NT2/D1 (cell line): ENCODE measurements at regions not wholly inside any gene's neighbourhood (a gene's known extent, or its start where the extent isn't known, plus 50 kb on each side); places are given as distances from the start of the nearest gene placed in this dataset.
A peak's percentile ranks its signal among the peaks of the same experiment; 100 is the strongest.

Experiments used
- DNase-seq: peaks from one replicate; pipeline ENCODE4 v3.0.0-alpha.2; 2011; ENCODE audit warnings: low read depth, low spot score
- H3K27me3 ChIP-seq: 2 replicates; pipeline ENCODE4 v1.6.0; 2011; ENCODE audit warnings: mild to moderate bottlenecking; ENCODE audit not compliant: insufficient read length, insufficient read depth
- H3K36me3 ChIP-seq: 2 replicates; pipeline ENCODE4 v1.6.1; 2011; ENCODE audit warnings: mild to moderate bottlenecking, low read length, mixed read lengths; ENCODE audit not compliant: insufficient read depth, insufficient read length
- H3K4me1 ChIP-seq: 2 replicates; pipeline ENCODE4 v1.5.1; 2011; ENCODE audit not compliant: insufficient read depth, insufficient read length
- H3K4me3 ChIP-seq: 2 replicates; pipeline ENCODE4 v1.5.1; 2011; ENCODE audit warnings: low read depth; ENCODE audit not compliant: insufficient read length
- H3K9ac ChIP-seq: 2 replicates; pipeline ENCODE4 v1.6.0; 2011; ENCODE audit warnings: low read depth; ENCODE audit not compliant: insufficient read length
- H3K9me3 ChIP-seq: 2 replicates; pipeline ENCODE4 v1.5.1; 2011; ENCODE audit warnings: mild to moderate bottlenecking, low read length; ENCODE audit not compliant: insufficient read depth
- SUZ12 ChIP-seq: IDR thresholded peaks from 2 replicates; pipeline ENCODE4 v1.6.1; 2011; ENCODE audit not compliant: insufficient read length, insufficient read depth; ENCODE audit errors: extremely low read depth
- YY1 ChIP-seq: IDR thresholded peaks from 2 replicates; pipeline ENCODE4 v1.6.1; 2011; ENCODE audit not compliant: insufficient read length, insufficient read depth
- ZNF274 ChIP-seq: IDR thresholded peaks from 2 replicates; pipeline ENCODE4 v1.6.1; 2011; ENCODE audit warnings: mild to moderate bottlenecking, low read depth, low read length

- TF ChIP-seq YY1 (no peak), SUZ12 (no peak), ZNF274 (no peak)
- H3K4me3 ChIP-seq, result no peak overlapping the region
Observed at GRCh38 chr7:20064181-20064970, 152.8 kb downstream of the MACC1 start.

GRCh38 chr7:20063644-20064043, 153.5 kb downstream of the MACC1 start:
- TF ChIP-seq YY1, result no peak
- no peak for TF ChIP-seq ZNF274
- DNase-seq, result no peak
- no peaks in the 10 kb centered on the region for H3K27me3 ChIP-seq

More at GRCh38 chr7:20064181-20064970, 152.8 kb downstream of the MACC1 start:
- Histone ChIP-seq H3K9me3 (peaks cover 38% of the 10 kb centered on the region), H3K36me3 (peaks cover 11% of the 10 kb centered on the region), H3K4me1 (no peaks in the 10 kb centered on the region), H3K27me3 (no peaks in the 10 kb centered on the region), H3K9ac (no peak overlapping the region)
- DNase-seq, result no peak

GRCh38 chr7:20062932-20063331, 154.3 kb downstream of the MACC1 start:
- no peak for TF ChIP-seq SUZ12
- TF ChIP-seq ZNF274, result no peak
- TF ChIP-seq YY1, result no peak
- no peak overlapping the region for H3K4me3 ChIP-seq
- H3K27me3 ChIP-seq, result no peaks in the 10 kb centered on the region
- no peak overlapping the region for H3K9ac ChIP-seq
- H3K9me3 ChIP-seq, result peaks cover 30% of the 10 kb centered on the region
- peaks cover 10% of the 10 kb centered on the region for H3K36me3 ChIP-seq
- no peaks in the 10 kb centered on the region for H3K4me1 ChIP-seq
- DNase-seq, result no peak

More at GRCh38 chr7:20063644-20064043, 153.5 kb downstream of the MACC1 start:
- H3K9me3 ChIP-seq, result peaks cover 37% of the 10 kb centered on the region
- no peaks in the 10 kb centered on the region for H3K4me1 ChIP-seq
- no peak overlapping the region for H3K9ac ChIP-seq
- peaks cover 11% of the 10 kb centered on the region for H3K36me3 ChIP-seq
- no peak overlapping the region for H3K4me3 ChIP-seq

- no peak overlapping the region for H3K4me3 ChIP-seq
- no peaks in the 10 kb centered on the region for H3K36me3 ChIP-seq
- TF ChIP-seq SUZ12 (no peak), YY1 (no peak), ZNF274 (no peak)
- peak; percentile 28 for DNase-seq
- H3K9ac ChIP-seq, result no peak overlapping the region
- H3K4me1 ChIP-seq, result no peaks in the 10 kb centered on the region
- H3K9me3 ChIP-seq, result no peaks in the 10 kb centered on the region
- no peaks in the 10 kb centered on the region for H3K27me3 ChIP-seq
Observed at GRCh38 chr7:20053334-20054104, 163.7 kb downstream of the MACC1 start.

- peaks cover 4% of the 10 kb centered on the region for H3K36me3 ChIP-seq
- H3K4me3 ChIP-seq, result no peak overlapping the region
- H3K9me3 ChIP-seq, result no peaks in the 10 kb centered on the region; the same call in 1 of the 2 replicates
- no peaks in the 10 kb centered on the region for H3K4me1 ChIP-seq
- H3K27me3 ChIP-seq, result no peaks in the 10 kb centered on the region
- TF ChIP-seq ZNF274 (no peak), YY1 (no peak), SUZ12 (no peak)
- no peak for DNase-seq
- no peak overlapping the region for H3K9ac ChIP-seq
Observed at GRCh38 chr7:20050241-20050966, 166.8 kb downstream of the MACC1 start.

- H3K4me3 ChIP-seq, result no peak overlapping the region
- no peak overlapping the region for H3K9ac ChIP-seq
- no peaks in the 10 kb centered on the region for H3K27me3 ChIP-seq
- H3K4me1 ChIP-seq, result no peaks in the 10 kb centered on the region
- no peak for DNase-seq
- TF ChIP-seq SUZ12, result no peak
- no peaks in the 10 kb centered on the region for H3K9me3 ChIP-seq
- peaks cover 16% of the 10 kb centered on the region for H3K36me3 ChIP-seq
Observed at GRCh38 chr7:20038676-20039075, 178.5 kb downstream of the MACC1 start.
